CD4-positive, alpha-beta T cell treated with Interleukin-21 for 1 hour (primary cell): ENCODE measurements at regions not wholly inside any gene's neighbourhood (a gene's known extent, or its start where the extent isn't known, plus 50 kb on each side); places are given as distances from the start of the nearest gene placed in this dataset.

Experiments used
- DNase-seq: peaks from one replicate; pipeline ENCODE4 v3.0.0-alpha.2; 2020

GRCh38 chr14:34007902-34008301 is 57.0 kb upstream of the EGLN3 start:
- no peak for DNase-seq

GRCh38 chr14:34005901-34006300 is 55.0 kb upstream of the EGLN3 start:
- no peak for DNase-seq

- DNase-seq: no peak
Measured at GRCh38 chr14:34004881-34005280, 54.0 kb upstream of the EGLN3 start.

GRCh38 chr14:34003691-34004090 is 52.8 kb upstream of the EGLN3 start:
- DNase-seq: no peak

- DNase-seq: no peak
Measured at GRCh38 chr14:34003082-34003668, 52.3 kb upstream of the EGLN3 start.
